Colonic mucosa (tissue), 4 donors: ENCODE measurements at regions not wholly inside any gene's neighbourhood (a gene's known extent, or its start where the extent isn't known, plus 50 kb on each side); places are given as distances from the start of the nearest gene placed in this dataset.

Experiments used
- DNase-seq: peaks from one replicate; pipeline ENCODE4 v3.0.0-alpha.2; 2020
- H3K27ac ChIP-seq: fragments of 200-600 bp; one replicate; pipeline ENCODE4 v1.8.0; 2021
- H3K27me3 ChIP-seq: fragments of 200-600 bp; one replicate; pipeline ENCODE4 v1.8.0; 2021
- H3K36me3 ChIP-seq: fragments of 200-600 bp; one replicate; pipeline ENCODE4 v1.8.0; 2021
- H3K4me1 ChIP-seq: fragments of 200-600 bp; one replicate; pipeline ENCODE4 v1.8.0; 2021; ENCODE audit warnings: mild to moderate bottlenecking
- H3K4me3 ChIP-seq: fragments of 200-600 bp; one replicate; pipeline ENCODE4 v1.8.0; 2021
- H3K9ac ChIP-seq, 2 donors: one replicate each; pipeline ENCODE4 v1.7.0; 2013; ENCODE audit warnings: control low read depth in 2 of 2, low read depth in 2 of 2, low read length in 2 of 2
- H3K9me3 ChIP-seq: fragments of 200-600 bp; one replicate; pipeline ENCODE4 v1.8.0; 2021
- CTCF ChIP-seq: fragments of 200-600 bp; IDR thresholded peaks from one replicate; pipeline ENCODE4 v1.8.0; 2022; ENCODE audit warnings: antibody characterized with exemption, mild to moderate bottlenecking
- intact Hi-C: fragments of 100-400 bp; cut with DNase I; formaldehyde crosslinking; loops from one replicate; pipeline ENCODE4 v1.14.1; 2022
- donor health status: healthy.
- donor health status: DM: no; HTN: no; CAD: no.
- donor health status: DM: no; HTN: no; CAD: no.

- H3K9me3 ChIP-seq, result no peaks in the 10 kb centered on the region
- TF ChIP-seq CTCF, result no peak
- H3K4me1 ChIP-seq, result no peaks in the 10 kb centered on the region
- no peak overlapping the region for H3K4me3 ChIP-seq
- H3K27me3 ChIP-seq, result no peaks in the 10 kb centered on the region
- H3K9ac ChIP-seq, result no peak overlapping the region
- DNase-seq, result no peak
- no peaks in the 10 kb centered on the region for H3K36me3 ChIP-seq
- no peak overlapping the region for H3K27ac ChIP-seq
- intact Hi-C loops, result no loop called here
Observed at GRCh38 chr20:52838510-52839241, 133.5 kb upstream of the TSHZ2 start.

GRCh38 chr20:52837378-52837777 is 134.8 kb upstream of the TSHZ2 start:
- Histone ChIP-seq H3K36me3 (no peaks in the 10 kb centered on the region), H3K27me3 (no peaks in the 10 kb centered on the region), H3K9me3 (no peaks in the 10 kb centered on the region), H3K4me3 (no peak overlapping the region), H3K27ac (no peak overlapping the region), H3K9ac (no peak overlapping the region), H3K4me1 (no peaks in the 10 kb centered on the region)
- intact Hi-C loops, result no loop called here
- DNase-seq, result no peak
- TF ChIP-seq CTCF, result no peak

- no peaks in the 10 kb centered on the region for H3K4me1 ChIP-seq
- H3K27ac ChIP-seq, result no peak overlapping the region
- H3K27me3 ChIP-seq, result no peaks in the 10 kb centered on the region
- intact Hi-C loops, result no loop called here
- no peak for DNase-seq
- H3K9ac ChIP-seq, result no peak overlapping the region
- H3K4me3 ChIP-seq, result no peak overlapping the region
- no peak for TF ChIP-seq CTCF
- H3K9me3 ChIP-seq, result no peaks in the 10 kb centered on the region
- H3K36me3 ChIP-seq, result no peaks in the 10 kb centered on the region
Observed at GRCh38 chr20:52833901-52834300, 138.3 kb upstream of the TSHZ2 start.

- no peak for TF ChIP-seq CTCF
- intact Hi-C loops, result no loop called here
Observed at GRCh38 chr20:52832151-52832774, 139.9 kb upstream of the TSHZ2 start.

GRCh38 chr20:52830598-52830997 is 141.6 kb upstream of the TSHZ2 start:
- Histone ChIP-seq H3K36me3 (no peaks in the 10 kb centered on the region), H3K9me3 (no peaks in the 10 kb centered on the region), H3K27ac (no peak overlapping the region), H3K27me3 (no peaks in the 10 kb centered on the region), H3K4me3 (no peak overlapping the region), H3K9ac (no peak overlapping the region), H3K4me1 (no peaks in the 10 kb centered on the region)
- intact Hi-C loops, result no loop called here
- no peak for TF ChIP-seq CTCF
- no peak for DNase-seq

More at GRCh38 chr20:52832151-52832774, 139.9 kb upstream of the TSHZ2 start:
- H3K27ac ChIP-seq, result no peak overlapping the region
- no peak for DNase-seq
- no peak overlapping the region for H3K9ac ChIP-seq
- no peaks in the 10 kb centered on the region for H3K9me3 ChIP-seq
- no peaks in the 10 kb centered on the region for H3K36me3 ChIP-seq
- no peaks in the 10 kb centered on the region for H3K4me1 ChIP-seq
- H3K4me3 ChIP-seq, result no peak overlapping the region
- H3K27me3 ChIP-seq, result no peaks in the 10 kb centered on the region
